Upper lobe of right lung (tissue), 1 donor: ENCODE measurements at regions not wholly inside any gene's neighbourhood (a gene's known extent, or its start where the extent isn't known, plus 50 kb on each side); places are given as distances from the start of the nearest gene placed in this dataset.

Experiments used
- ATAC-seq: fragments of 200-7000 bp; cut with Tn5 transposase; one replicate; pipeline ENCODE4 v1.9.1; 2020; ENCODE audit warnings: mild to moderate bottlenecking, moderate library complexity
- DNase-seq: peaks from one replicate; pipeline ENCODE4 v3.0.0-alpha.2; 2020
- H3K27ac ChIP-seq: fragments of 200-600 bp; one replicate; pipeline ENCODE4 v1.8.0; 2022
- H3K27me3 ChIP-seq: fragments of 200-600 bp; one replicate; pipeline ENCODE4 v1.8.0; 2022; ENCODE audit warnings: mild to moderate bottlenecking
- H3K36me3 ChIP-seq: fragments of 200-600 bp; one replicate; pipeline ENCODE4 v1.8.0; 2022
- H3K4me1 ChIP-seq: fragments of 200-600 bp; one replicate; pipeline ENCODE4 v1.8.0; 2022
- H3K4me3 ChIP-seq: fragments of 200-600 bp; one replicate; pipeline ENCODE4 v1.8.0; 2022; ENCODE audit warnings: mild to moderate bottlenecking
- H3K9me3 ChIP-seq: fragments of 200-600 bp; one replicate; pipeline ENCODE4 v1.8.0; 2022
- intact Hi-C: fragments of 100-400 bp; cut with DNase I; formaldehyde crosslinking; loops from one replicate; pipeline ENCODE4 v1.11.0; 2022
- TF ChIP-seq, protein P1 (sequence below): fragments of 200-600 bp; IDR thresholded peaks from one replicate; pipeline ENCODE4 v1.8.0; 2022; ENCODE audit warnings: antibody characterized with exemption
- donor health status: DM: no; HTN: yes; CAD: no; lungs with severe emphysema.

DNA sequence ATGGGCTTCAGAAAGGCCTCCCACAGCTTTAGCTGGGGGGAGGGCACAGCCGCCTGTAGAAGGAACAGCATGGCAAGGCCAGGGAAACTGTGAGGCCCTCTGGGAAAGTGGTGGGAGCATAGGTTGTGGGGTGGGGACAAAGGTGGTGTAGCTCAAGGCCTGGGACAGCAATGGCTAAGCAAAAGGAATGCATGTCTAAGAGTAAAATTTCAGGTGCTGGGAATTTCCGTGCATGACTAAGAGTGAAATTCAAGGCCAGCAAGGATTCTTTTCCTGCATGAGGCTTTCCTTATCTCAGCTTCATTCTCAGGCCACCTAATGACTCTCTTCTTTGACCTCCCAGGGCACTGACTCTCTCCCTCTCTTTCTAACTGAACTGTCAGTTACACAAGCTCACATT is 86.5 kb upstream of the WNT4 start:
- no peak overlapping the region for H3K27ac ChIP-seq
- H3K27me3 ChIP-seq: no peaks in the 10 kb centered on the region
- H3K36me3 ChIP-seq: no peaks in the 10 kb centered on the region
- intact Hi-C loops: no loop called here
- DNase-seq (no peak), ATAC-seq (peak; percentile 4)
- H3K9me3 ChIP-seq: no peaks in the 10 kb centered on the region
- H3K4me3 ChIP-seq: no peak overlapping the region
- H3K4me1 ChIP-seq: peaks cover 9% of the 10 kb centered on the region
- TF ChIP-seq, protein P1, sequence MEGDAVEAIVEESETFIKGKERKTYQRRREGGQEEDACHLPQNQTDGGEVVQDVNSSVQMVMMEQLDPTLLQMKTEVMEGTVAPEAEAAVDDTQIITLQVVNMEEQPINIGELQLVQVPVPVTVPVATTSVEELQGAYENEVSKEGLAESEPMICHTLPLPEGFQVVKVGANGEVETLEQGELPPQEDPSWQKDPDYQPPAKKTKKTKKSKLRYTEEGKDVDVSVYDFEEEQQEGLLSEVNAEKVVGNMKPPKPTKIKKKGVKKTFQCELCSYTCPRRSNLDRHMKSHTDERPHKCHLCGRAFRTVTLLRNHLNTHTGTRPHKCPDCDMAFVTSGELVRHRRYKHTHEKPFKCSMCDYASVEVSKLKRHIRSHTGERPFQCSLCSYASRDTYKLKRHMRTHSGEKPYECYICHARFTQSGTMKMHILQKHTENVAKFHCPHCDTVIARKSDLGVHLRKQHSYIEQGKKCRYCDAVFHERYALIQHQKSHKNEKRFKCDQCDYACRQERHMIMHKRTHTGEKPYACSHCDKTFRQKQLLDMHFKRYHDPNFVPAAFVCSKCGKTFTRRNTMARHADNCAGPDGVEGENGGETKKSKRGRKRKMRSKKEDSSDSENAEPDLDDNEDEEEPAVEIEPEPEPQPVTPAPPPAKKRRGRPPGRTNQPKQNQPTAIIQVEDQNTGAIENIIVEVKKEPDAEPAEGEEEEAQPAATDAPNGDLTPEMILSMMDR: no peak

- no peak overlapping the region for H3K4me3 ChIP-seq
- H3K27me3 ChIP-seq: peaks cover 6% of the 10 kb centered on the region
- ATAC-seq (no peak), DNase-seq (no peak)
- TF ChIP-seq, protein P1: no peak
- H3K9me3 ChIP-seq: no peaks in the 10 kb centered on the region
- H3K4me1 ChIP-seq: peaks cover 9% of the 10 kb centered on the region
- no peaks in the 10 kb centered on the region for H3K36me3 ChIP-seq
- intact Hi-C loops: no loop called here
- no peak overlapping the region for H3K27ac ChIP-seq
Observed at GRCh38 chr1:22231068-22231593, 88.2 kb upstream of the WNT4 start.

GRCh38 chr1:22231995-22232690 is 89.2 kb upstream of the WNT4 start:
- DNase-seq (no peak), ATAC-seq (no peak)
- no peak overlapping the region for H3K27ac ChIP-seq
- peaks cover 6% of the 10 kb centered on the region for H3K27me3 ChIP-seq
- no peaks in the 10 kb centered on the region for H3K36me3 ChIP-seq
- H3K4me1 ChIP-seq: peaks cover 12% of the 10 kb centered on the region
- H3K4me3 ChIP-seq: no peak overlapping the region
- intact Hi-C loops: no loop called here
- TF ChIP-seq, protein P1: no peak
- H3K9me3 ChIP-seq: no peaks in the 10 kb centered on the region

DNA sequence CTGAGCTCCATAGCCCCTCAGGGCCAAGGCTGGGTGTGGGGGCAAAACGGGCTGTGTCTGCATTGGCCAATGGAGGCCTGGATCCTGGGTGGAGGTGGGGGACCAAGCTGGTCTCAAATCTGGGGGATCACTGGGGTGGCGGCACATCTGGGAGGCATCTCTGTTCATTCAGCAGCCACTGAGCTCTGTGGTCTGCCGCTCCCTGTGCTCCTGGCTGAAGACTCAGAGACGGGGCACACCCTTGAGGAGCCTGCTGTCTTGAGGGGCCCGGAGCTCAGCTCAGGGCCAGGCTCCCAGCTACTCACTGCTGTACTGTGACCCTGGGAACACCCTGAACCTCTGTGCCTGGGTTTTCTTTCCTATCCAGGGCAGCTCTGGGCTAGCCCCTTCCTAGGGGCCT is 90.3 kb upstream of the WNT4 start:
- no peaks in the 10 kb centered on the region for H3K36me3 ChIP-seq
- intact Hi-C loops: no loop called here
- no peak overlapping the region for H3K27ac ChIP-seq
- H3K27me3 ChIP-seq: peaks cover 6% of the 10 kb centered on the region
- H3K4me1 ChIP-seq: peaks cover 12% of the 10 kb centered on the region
- no peak for ATAC-seq
- no peak for DNase-seq
- no peak overlapping the region for H3K4me3 ChIP-seq
- H3K9me3 ChIP-seq: no peaks in the 10 kb centered on the region
- TF ChIP-seq, protein P1: no peak

DNA sequence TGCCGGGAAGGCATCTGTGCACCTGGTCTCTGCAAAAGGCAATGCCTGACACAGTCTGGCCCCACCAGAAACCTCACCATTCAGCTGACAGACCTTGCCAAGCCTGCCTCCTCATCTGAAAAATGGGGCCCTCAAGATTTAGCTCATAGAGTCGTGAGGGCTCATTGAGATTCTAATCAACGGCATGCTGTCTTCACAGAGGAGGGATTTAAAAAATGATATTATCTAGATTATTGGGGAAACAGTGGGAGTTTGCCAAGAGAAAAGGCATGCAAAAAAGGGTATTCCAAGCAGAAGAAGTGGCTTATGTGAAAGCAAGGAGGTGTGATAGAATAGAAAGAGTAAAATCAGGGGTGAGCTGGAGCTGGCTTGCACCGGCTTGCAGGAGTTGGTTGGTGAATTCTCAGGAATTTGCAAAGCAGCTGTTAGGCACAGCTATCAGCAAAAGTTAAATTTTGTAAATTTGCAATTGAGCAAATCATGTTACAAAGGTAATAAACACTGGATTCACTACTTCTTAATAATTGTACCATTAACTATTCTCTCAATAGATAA is 91.7 kb upstream of the WNT4 start:
- intact Hi-C loops: no loop called here
- Histone ChIP-seq H3K9me3 (no peaks in the 10 kb centered on the region), H3K4me3 (no peak overlapping the region), H3K36me3 (no peaks in the 10 kb centered on the region), H3K27me3 (peaks cover 6% of the 10 kb centered on the region), H3K4me1 (peaks cover 3% of the 10 kb centered on the region), H3K27ac (no peak overlapping the region)
- TF ChIP-seq, protein P1: no peak
- DNase-seq (no peak), ATAC-seq (no peak)
